ENCODE measurements at regions not wholly inside any gene's neighbourhood (a gene's known extent, or its start where the extent isn't known, plus 50 kb on each side); places are given as distances from the start of the nearest gene placed in this dataset.

GRCh38 chr1:209240351-209240750, 343.2 kb upstream of the CAMK1G start:
- FAIRE-seq, result no peak

- FAIRE-seq, result no peak
Measured at GRCh38 chr1:209241487-209241886, 342.0 kb upstream of the CAMK1G start.

GRCh38 chr1:209248649-209249279, 334.8 kb upstream of the CAMK1G start:
- FAIRE-seq, result peak; percentile 96

GRCh38 chr1:209249280-209249670, 334.2 kb upstream of the CAMK1G start:
- FAIRE-seq, result no peak

- no peak for FAIRE-seq
Measured at GRCh38 chr1:209249785-209250440, 333.6 kb upstream of the CAMK1G start.

- no peak for FAIRE-seq
Measured at GRCh38 chr1:209250861-209251636, 332.5 kb upstream of the CAMK1G start.

- FAIRE-seq, result no peak
Measured at GRCh38 chr1:209256766-209257350, 326.7 kb upstream of the CAMK1G start.

GRCh38 chr1:209257454-209257853, 326.1 kb upstream of the CAMK1G start:
- no peak for FAIRE-seq

GRCh38 chr1:209260136-209260535, 323.4 kb upstream of the CAMK1G start:
- FAIRE-seq, result no peak

GRCh38 chr1:209262631-209263030, 320.9 kb upstream of the CAMK1G start:
- FAIRE-seq, result no peak

- FAIRE-seq, result no peak
Measured at GRCh38 chr1:209265301-209265700, 318.2 kb upstream of the CAMK1G start.

- no peak for FAIRE-seq
Measured at GRCh38 chr1:209266590-209267205, 316.8 kb upstream of the CAMK1G start.

- no peak for FAIRE-seq
Measured at GRCh38 chr1:209267968-209268367, 315.5 kb upstream of the CAMK1G start.

- FAIRE-seq, result no peak
Measured at GRCh38 chr1:209268479-209268878, 315.0 kb upstream of the CAMK1G start.

GRCh38 chr1:209276321-209276720, 307.2 kb upstream of the CAMK1G start:
- FAIRE-seq, result no peak

- no peak for FAIRE-seq
Measured at GRCh38 chr1:209277662-209278061, 305.9 kb upstream of the CAMK1G start.

- FAIRE-seq, result no peak
Measured at GRCh38 chr1:209291715-209292114, 291.8 kb upstream of the CAMK1G start.

GRCh38 chr1:209302779-209303568, 280.5 kb upstream of the CAMK1G start:
- no peak for FAIRE-seq

GRCh38 chr1:209304166-209304565, 279.3 kb upstream of the CAMK1G start:
- no peak for FAIRE-seq

GRCh38 chr1:209305221-209305954, 278.1 kb upstream of the CAMK1G start:
- no peak for FAIRE-seq

- FAIRE-seq, result no peak
Measured at GRCh38 chr1:209307846-209308245, 275.7 kb upstream of the CAMK1G start.

GRCh38 chr1:209309198-209309597, 274.3 kb upstream of the CAMK1G start:
- no peak for FAIRE-seq
